NCI-H69 (cell line): ENCODE measurements at regions not wholly inside any gene's neighbourhood (a gene's known extent, or its start where the extent isn't known, plus 50 kb on each side); places are given as distances from the start of the nearest gene placed in this dataset.
"Not testable (repeated sequence)": the region's sequence is repeated elsewhere in the genome, so short reads cannot be mapped to it uniquely, and the experiment has no call there.

Source experiments
- DNase-seq: peaks from one replicate; lab custom pipeline; 2025; lab: John Stamatoyannopoulos, UW

GRCh38 chr10:33781606-33782395 is 447.3 kb upstream of the NRP1 start:
- no peak for DNase-seq

- no peak for DNase-seq
These were observed 446.5 kb upstream of the NRP1 start for GRCh38 chr10:33780961-33781360.

DNA sequence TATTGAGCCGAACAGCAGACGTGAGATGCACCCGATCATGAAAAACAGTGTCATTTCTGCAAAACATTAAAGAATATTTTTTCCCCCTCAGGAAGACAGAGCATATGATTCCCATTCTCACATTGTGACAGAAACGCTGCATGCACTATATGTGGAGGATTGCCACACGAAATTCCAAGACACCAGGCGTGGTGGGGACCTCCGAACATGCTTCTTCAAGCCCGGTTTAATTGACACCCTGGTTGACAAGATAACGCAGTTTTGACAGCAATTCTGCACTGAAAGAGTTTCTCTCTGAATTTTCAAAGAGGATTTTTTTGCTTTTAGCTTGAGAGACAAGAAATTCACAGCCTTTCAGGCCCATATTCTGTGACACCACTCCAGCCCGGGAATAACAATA is 442.8 kb upstream of the NRP1 start:
- DNase-seq, result no peak

DNA sequence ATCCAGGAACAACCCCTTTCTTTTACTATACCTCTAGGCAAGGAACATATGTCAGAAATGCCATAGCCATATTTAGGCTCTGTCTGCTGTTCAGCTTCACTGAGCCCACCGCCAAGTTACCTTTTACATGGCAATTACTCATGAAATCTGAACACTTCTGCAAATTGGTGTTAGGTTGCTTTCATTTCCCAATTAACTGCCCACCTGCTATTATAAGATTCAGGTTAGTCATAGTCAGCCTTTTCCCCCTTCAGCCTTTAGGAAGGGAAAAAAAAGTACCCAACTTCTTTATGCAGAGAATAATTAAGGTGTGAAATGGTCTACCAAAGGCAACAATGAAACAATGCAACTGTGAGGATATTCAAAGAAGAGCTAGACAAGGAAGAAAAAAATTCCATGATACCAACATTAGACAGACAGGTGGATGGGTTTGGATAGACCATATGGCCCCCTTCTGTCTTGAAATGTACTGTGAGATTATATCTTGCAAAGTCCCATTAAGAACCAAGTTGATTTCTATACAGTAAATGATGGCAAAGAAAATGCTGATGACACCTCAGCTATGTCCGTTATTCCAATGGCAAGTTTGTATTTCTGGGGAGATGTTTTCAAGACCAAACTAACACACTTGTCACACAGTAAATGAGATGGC is 442.1 kb upstream of the NRP1 start:
- DNase-seq, result peak; percentile 77

DNA sequence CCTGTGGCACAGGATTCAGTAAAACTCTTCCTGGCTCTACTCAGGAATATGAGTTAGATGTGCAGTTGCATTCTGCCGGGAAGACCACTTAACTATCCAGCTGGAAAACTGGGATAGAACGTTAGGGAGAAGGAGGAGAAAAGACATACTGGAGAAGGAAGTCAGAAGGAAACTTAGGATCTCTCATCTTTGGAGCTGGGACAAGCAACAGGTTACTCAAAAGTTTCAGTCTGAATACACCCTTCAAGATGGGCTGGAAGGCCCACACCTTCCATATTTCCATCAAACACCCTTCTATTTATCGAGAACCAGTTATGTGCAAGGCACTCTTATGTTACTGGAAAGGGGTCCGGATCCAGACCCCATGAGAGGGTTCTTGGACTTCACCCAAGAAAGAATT is 440.4 kb upstream of the NRP1 start:
- no peak for DNase-seq

- DNase-seq, result no peak
These were observed 439.5 kb upstream of the NRP1 start for GRCh38 chr10:33773886-33774480.

DNA sequence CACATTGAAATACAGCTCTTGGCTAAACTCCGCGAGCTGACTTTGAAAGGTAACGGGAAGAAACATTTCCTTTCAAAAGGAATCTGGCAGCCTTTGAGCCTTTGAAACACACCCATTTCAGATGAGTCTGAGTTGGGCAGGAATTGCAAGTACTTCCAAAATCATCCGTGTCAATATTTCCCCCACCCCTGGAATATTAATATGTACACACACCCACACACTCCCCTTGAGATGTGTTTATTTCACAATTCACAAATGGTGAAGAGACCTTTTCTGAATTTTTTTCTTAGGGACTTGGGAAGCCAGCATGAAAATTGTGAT is 438.7 kb upstream of the NRP1 start:
- DNase-seq, result no peak

DNA sequence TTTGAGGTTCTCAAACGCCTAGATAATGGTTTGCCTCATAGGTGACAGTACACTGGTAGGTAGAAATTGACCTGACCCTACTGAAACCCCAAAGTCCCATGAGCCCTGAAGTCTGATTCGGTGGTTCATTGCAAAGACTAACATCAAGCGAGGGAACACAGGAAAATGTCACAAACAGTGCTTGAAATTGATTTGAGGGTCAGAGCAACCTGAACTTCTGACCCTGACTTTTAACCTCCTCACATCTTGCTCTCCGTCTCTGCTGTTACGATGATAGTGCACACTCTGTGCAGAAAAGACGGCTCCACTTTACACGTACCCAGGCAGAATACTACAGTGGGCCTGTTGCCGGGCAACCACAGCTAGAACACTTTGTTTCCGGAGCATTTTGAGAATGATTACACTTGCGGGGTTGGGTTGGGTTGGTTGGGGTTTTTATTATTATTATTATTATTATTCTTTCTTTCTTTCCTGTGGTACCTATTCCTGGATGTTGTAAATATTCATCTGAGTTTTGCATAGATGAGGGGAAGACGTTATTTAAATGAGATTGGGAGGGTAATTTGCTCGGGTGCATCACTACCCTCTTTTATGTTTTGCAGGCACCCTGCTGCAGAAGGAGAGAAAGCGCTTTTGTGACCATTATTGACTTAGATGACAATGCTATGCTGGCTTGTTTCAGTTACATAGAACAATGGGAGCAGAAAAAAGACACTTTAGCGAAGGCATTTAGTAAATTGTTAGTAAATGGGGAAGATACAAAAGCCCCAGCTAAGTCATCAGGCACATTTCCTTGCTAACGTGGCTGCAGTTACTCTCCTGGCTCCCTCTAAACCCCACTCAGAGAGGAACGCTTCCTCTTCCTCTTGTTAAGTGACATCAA is 438.1 kb upstream of the NRP1 start:
- peak; percentile 37 for DNase-seq

- DNase-seq, result not testable (repeated sequence)
These were observed 437.4 kb upstream of the NRP1 start for GRCh38 chr10:33771856-33772255.

DNA sequence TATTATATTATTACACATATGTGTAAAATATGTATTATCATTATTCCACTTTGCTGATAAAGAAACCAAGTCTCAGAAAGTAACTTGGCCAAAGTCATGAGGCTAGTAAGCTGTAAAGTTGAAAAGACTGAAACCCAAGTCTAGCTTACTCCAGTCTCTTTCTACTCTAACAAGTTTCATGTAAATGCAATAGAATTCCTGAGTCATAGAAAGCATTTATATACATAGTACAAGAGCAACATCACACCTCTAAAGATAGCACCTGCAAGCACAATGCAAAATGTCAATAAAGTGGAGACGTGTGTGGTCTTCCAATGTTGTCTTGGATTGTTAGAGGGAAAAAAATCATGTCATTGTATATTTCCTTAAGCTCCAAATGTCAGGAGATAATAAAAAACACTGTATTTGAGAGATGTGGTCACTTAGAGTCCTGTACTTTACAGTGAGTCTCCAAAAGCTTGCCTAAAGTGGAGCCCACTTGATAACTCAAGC is 430.3 kb upstream of the NRP1 start:
- no peak for DNase-seq

DNA sequence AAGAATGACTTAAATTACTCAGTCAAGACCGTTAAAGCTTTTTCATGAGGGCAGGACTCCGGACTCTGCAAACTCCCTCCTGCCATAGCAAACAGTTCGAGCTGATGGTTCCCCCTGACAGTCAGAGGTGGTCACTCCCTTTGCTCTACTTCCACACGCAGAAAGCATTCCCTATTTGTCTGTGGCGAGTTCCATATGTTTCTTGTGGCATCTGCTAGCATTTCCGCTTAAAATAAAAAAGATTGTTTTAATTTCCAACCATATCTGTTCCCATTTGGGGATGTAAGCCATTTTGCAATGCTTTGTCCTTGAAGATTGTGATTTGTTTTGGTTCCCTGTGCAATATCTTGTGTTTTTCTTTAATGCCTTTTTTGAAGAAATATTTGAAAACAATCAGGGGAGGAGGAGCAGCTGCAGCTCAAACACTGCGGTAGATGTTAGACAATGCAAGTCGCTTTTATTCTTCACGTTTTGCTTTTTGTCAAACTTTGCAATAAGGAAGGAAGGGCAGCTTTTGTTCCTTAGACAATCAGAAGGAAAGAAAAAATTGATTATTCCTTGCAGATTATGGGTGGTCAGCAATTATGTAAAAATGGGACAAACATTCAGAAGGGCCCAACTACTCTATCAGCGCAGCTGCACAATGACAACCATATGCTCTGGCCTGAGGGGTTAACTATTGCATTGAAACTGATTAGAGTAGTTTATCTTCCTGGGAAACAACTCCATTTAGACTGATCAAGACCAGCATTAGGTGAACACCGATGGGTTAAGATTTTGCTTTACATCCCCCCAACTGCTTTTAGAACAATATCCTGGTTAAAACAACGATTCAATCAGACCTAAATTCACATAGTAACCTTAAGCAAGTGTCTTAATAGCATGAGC is 425.8 kb upstream of the NRP1 start:
- DNase-seq, result no peak

GRCh38 chr10:33759191-33759590 is 424.7 kb upstream of the NRP1 start:
- DNase-seq, result no peak

DNA sequence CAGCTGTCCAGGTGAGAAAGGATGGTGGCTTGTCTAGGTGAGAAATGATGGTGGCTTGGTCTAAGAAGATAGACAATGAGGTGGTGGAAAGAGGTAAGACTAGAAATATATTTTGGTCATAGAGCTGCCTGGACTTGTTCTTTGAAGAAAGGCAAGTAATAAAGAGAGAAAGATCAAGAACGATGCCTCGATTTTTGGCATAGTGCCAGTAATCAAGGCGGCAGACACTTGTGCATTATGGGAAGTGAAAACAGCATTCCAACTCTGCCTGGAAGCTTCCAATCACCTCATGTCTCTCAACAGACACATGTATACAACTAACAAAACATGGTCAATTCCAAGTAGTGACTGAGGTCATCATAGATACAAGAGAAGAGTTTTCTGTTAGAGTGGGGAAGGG is 423.8 kb upstream of the NRP1 start:
- no peak for DNase-seq

GRCh38 chr10:33754052-33754451 is 419.6 kb upstream of the NRP1 start:
- no peak for DNase-seq

GRCh38 chr10:33753389-33753788 is 418.9 kb upstream of the NRP1 start:
- no peak for DNase-seq

- DNase-seq, result no peak
These were observed 415.3 kb upstream of the NRP1 start for GRCh38 chr10:33749790-33750189.

DNA sequence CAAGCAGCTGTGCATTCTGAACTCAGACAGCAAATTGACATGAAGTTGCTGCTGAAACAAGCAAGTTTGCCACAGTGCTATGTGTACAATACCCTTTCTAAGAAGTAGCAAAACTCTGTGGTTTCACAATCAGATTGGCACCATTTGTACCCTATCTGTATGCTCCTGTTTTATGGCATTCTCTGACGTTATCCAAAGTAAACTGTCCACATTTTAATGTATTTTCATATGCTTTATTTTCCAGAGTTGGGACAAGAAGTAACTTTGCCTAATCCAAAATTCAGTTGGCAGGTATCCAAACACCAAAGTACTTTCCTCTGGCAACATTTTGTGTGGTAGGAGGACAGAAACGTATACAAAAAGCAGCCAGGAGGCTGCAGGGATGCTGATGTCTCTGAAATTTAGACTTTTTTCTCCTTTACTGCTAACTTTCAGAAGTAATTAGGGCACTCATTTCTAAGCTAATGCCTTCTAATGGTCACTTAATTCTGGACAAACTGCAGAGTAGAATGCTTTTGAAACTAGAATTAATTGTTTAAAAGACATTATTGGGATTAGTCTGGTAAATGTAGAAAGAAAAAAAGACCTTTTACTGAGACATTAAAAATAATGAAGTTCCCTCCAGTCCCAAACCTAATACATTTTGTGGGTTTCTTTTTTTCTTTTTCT is 414.7 kb upstream of the NRP1 start:
- DNase-seq, result no peak

- no peak for DNase-seq
These were observed 412.4 kb upstream of the NRP1 start for GRCh38 chr10:33746836-33747268.

GRCh38 chr10:33746186-33746585 is 411.7 kb upstream of the NRP1 start:
- no peak for DNase-seq

GRCh38 chr10:33743429-33743857 is 409.0 kb upstream of the NRP1 start:
- DNase-seq, result no peak

- no peak for DNase-seq
These were observed 404.6 kb upstream of the NRP1 start for GRCh38 chr10:33739031-33739430.
